Right lobe of liver (tissue), 4 donors: ENCODE measurements at regions not wholly inside any gene's neighbourhood (a gene's known extent, or its start where the extent isn't known, plus 50 kb on each side); places are given as distances from the start of the nearest gene placed in this dataset.
"Not testable (repeated sequence)": the region's sequence is repeated elsewhere in the genome, so short reads cannot be mapped to it uniquely, and the experiment has no call there.

Experiments
- CTCF ChIP-seq, 4 donors: fragments of 200-600 bp in 3 of 4; fragments of 450-650 bp in 1 of 4; IDR thresholded peaks; one replicate each; pipeline versions ENCODE4 v1.5.1 to v1.8.0; 2016 to 2022; ENCODE audit warnings: antibody characterized with exemption in 4 of 4, mild to moderate bottlenecking in 2 of 4
- POLR2A ChIP-seq: fragments of 450-650 bp; IDR thresholded peaks from one replicate; pipeline ENCODE4 v1.6.1; 2017; ENCODE audit warnings: antibody characterized with exemption, mild to moderate bottlenecking
- donor health status: DM: no; HTN: no; CAD: no.
- donor health status: DM: no; HTN: no; CAD: no.
- donor health status: DM: no; HTN: yes; CAD: no.

- TF ChIP-seq POLR2A; CTCF (IDR thresholded peaks at IDR 0.05): not testable (repeated sequence)
These were observed 2275.6 kb upstream of the TPTE start for GRCh38 chr21:8245642-8246402.
